GM21447 (cell line): ENCODE measurements at regions not wholly inside any gene's neighbourhood (a gene's known extent, or its start where the extent isn't known, plus 50 kb on each side); places are given as distances from the start of the nearest gene placed in this dataset.
A peak's percentile ranks its signal among the peaks of the same experiment; 100 is the strongest.
"Not testable (repeated sequence)": the region's sequence is repeated elsewhere in the genome, so short reads cannot be mapped to it uniquely, and the experiment has no call there.

ENCODE experiments used
- ATAC-seq: cut with Tn5 transposase; IDR thresholded peaks from one replicate; pipeline ENCODE4 v1.9.1; 2021; ENCODE audit not compliant: unreplicated experiment

DNA sequence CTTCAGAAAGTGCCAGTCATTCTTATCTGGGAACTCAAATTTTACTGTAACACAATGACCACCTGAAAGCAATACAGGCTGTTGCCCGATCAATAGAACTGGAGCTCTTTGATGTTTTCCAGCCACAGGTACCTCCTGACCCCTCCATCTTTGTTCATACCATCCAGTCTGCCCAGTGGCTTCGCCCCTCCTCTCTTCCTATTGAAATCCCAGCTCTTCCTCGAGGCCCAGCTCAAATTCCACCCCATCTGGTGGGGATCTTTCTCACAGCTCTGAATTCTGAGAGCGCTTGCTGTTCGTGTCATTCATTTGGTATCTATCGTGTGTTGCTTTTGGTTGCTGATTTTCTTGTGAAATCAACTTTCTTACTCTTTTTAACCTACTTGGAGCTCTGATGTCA, 87.9 kb upstream of the CNKSR3 start:
- no peak for ATAC-seq

DNA sequence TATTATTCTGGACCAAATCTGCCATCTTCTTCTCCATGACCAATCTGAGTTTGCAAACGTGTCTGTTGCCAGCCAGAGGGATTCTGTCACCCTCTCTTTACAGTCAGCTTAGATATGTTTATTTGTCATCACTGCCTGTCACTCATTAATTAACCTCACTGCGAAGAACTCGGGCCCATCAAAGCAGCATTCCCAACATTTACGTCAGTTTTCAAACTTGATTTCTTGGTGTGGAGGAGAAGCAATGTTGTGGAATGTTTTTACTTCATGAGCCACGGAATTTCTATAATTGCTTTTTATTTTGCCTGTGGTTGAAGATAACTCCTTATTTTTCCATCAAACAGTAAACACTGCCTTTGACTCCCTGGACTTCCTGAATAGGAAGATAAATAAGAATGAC, 91.8 kb upstream of the CNKSR3 start:
- ATAC-seq = no peak

DNA sequence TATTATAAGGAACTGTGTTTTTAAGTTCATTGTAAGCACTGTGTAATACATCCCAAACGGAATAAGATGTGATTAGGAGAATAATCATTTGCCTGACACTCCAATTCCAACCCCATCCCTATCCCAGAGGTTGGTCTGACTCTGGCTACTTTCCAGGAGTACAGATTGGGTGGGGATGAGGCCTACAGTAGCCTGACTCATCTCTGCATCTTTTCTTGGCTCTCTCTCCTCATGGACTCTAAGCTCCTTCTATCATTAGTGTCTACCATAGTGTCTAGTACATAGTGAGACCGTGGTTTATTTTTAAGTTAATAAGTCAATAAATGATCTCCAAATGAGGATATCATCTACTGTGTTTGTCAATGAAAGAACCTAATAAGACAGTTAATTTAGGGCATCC, 92.2 kb upstream of the CNKSR3 start:
- ATAC-seq = no peak

DNA sequence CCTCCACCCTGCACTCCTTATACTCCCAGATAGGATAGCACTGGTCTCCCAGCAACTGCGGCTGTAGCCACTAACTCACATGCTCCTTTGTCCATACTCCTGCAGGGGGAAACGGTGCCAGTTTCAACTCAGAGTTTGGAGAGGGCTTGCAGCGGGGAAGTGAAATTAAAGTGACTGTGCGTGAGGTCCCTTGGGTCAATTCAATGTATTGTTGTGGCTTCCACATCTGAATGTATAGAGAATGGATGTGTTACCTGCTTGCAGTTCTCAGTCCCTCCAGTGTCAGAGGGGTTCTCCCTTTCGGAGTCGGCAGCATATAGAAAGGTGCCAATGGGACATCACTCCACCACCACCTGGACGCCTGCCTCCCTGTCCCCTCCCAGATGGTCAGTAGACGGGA, 93.6 kb upstream of the CNKSR3 start:
- peak; percentile 26 for ATAC-seq

DNA sequence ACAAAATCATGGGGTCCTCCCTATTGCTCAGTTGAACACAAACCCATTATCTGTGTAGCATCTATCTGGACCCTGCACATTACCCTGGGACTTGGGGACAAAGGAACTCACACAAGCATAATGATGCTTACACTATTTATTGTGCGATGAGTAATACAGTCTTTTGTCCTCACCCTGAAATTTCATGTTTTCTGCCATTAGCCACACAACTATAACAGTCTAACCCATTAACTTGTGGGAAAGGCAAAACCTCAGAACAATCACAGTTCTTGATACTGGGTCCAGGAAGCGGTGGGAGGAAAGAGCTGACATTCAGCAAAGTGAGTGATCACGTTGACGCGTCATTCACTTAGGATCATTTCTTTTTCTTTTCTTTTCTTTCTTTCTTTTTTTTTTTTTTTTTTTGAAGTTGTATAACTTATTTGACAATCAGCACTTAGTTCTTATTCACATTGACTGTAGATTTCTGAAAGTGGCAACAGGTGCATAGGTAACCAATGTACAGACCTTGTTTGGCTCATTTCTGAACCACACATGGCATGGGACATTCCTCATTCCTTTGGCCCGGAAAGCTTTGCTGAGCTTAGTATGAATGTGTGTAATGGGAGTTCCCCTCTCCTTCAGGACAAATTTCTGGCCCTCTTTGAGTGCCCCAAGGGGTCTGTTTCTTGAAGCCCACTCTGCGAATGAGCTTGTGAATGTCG, 94.8 kb upstream of the CNKSR3 start:
- peak; percentile 55 for ATAC-seq

DNA sequence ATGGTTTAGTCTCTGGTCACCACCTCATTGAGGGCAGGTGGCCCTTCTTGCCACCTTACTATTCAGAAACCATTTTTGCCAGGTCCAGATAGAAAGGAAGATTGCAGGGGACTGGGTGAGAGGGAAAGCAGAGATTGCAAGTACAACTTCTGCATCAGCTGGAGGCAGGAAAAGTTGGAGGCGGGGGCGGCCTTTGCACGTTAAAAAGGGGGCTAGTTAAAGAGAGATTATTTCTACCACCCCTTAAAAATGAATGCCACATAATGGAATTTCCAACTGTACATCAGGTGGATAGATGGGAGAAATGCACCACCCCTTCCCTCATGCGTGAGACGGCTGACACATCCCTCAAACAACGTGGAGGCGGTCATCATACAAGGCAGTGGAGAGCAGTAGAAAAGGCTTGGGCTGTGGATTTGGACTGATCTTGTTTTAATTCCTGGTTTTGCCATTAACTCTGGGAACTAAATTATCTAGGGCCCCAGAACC, 95.4 kb upstream of the CNKSR3 start:
- no peak for ATAC-seq

DNA sequence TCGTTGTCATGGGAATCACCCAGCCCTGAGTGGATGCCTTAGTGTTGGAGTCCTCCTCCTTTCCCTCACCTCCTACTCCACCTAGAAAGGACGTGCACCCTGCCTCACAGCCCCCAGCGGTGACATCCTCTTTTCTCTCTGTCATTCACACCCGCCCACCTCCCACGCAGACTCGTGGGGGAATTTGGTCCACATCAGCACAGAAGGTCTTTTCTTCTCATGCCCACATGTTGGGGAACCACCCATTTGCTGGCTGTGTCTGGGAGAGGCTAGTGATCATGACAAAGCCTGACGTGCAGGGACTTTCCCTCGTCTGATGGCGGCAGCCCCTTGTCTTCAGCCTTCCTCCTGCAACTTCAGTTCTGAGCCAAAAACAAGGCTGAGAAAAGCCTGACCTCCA, 96.0 kb upstream of the CNKSR3 start:
- ATAC-seq = peak; percentile 67

DNA sequence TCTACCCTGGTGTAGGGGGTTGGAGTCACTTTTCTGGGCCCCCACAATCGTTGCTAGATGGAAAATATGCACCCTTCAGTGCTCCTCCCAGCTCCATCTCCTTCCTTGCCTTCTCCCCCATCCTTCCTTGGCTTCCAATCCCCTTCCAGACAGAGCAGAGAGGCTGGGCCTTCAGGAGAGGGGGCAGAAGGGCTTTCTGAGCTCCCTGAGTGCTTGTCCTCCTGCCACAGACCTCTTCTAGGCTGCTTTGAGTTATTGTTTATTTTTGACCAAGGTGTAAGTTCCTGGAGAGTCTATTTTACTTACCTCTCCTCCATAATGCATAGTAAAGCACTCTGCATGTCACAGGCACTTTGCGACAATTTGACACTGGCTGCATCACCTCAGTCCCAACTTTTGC, 96.4 kb upstream of the CNKSR3 start:
- ATAC-seq = no peak

DNA sequence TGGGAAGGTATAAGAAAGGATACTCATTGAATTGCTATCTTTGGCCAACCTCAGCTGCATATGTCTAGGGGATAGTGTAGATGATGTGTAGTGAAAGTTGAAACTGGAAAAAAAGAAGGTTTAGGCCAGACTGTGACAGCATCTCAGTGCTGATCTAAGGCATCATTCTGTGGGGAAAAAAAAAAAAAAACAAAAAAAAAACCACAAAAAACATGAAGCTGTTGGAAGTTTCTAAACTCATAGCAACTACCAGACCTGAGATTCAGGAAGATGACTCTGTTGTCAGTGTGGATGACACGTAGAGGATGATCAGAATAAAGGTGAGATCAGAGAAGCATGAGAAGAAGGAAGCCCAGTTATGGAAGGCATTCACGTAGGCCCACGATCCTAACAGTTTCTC, 100.8 kb upstream of the CNKSR3 start:
- ATAC-seq = no peak

DNA sequence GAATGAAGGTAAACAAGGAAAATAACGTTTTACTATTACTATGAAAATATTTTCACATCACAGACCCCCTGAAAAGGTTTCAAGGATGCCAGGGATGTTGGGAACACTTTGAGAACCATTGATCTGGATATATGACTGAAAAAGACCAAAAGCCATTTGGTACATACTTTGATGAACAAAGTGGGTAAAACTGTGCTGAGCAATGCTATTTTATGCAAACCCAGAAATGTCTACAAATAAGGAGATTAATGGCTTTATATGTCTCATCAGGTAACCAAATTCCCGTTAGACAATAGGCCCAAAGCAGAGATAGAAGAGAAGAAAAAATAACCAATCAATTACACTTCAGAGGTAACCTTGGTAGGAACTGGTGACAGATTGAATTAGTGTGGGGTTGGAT, 101.4 kb upstream of the CNKSR3 start:
- ATAC-seq = no peak

DNA sequence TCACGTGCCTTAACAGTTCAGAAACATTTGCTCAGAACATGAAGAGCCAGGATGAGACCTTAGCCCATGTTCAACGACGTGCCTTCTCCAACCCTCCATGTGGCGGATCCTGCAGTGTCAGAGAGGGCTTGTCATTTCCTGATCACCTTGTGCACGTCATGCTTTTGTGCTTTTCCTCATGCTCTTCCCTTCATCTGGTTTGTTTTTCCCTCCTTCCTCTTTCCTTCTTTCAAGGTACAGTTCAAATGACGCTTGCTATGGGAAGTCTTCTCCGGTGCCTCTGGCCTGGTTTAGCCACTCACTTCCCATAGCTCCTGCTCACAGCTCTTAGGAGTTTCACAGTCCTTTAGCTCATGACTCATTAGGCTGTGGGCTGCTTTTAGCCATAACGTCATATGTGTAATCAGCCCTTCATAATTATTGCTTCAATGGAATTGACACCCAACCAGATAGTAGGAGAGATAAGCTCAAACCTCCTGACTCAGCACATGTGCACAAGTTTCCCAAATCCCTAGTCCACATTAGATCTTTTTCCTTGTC, 102.7 kb upstream of the CNKSR3 start:
- ATAC-seq = no peak

DNA sequence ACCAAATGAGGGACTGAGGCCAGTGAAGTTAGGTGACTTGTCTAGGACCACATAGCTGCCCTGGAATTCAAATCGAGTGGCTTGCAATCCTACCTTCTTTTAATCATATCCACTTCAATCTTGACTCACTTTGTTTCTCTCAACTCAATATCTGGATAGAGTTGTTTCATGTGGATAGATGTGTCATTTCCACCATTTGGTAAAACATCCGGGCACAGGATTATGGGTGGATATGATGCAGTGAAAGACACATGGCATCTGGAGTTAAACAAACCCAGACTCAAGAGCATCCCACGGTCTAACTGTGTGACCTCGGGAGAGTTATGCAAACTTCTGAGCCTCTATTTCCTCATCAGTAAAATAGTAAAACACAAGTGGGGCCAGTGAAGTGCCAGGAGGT, 103.6 kb upstream of the CNKSR3 start:
- no peak for ATAC-seq

DNA sequence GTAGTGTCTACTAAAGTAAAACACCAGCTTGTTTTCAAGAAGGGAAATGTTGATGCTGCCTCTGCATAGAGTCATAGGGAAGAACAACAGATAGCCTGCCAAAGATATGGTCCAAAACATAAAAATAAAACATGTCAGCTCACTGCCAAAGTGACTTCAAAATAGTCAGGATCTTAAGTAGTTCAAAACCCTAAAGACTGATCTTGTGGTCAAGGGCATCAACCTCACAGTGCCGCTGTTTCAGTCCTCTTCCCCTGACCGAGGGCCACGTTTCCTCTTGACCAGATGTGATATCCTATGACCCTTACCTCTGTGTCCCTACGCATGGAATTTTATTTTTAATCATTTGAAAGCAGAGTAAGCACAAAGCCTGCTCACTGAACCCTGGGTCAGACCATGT, 104.2 kb upstream of the CNKSR3 start:
- no peak for ATAC-seq

DNA sequence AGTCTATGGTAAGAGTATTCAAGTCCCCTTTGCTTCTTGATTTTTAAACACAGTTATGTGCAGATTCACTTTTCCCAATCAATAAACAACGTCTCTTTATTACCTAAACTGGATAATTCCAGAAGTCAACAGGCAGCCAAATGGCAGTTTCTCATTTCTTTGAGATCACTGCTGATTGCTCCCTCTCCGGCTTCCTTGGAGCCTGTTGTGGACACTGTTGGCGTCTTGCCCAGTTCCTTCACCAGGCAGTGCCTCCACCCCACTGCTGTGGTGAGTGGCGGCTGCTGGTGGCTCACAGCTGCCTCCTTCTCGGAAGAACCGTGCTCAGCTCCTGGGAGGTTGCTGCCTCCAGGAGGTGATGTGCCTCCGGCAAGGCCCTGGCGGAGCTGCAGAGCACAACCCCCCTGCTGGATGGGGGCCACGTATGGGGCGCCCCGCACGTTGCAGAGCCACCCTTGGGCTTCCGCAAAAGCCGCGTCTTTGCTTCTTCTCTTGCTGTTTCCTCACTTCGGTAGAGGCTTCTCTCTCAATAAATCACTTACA, 105.1 kb upstream of the CNKSR3 start:
- no peak for ATAC-seq

DNA sequence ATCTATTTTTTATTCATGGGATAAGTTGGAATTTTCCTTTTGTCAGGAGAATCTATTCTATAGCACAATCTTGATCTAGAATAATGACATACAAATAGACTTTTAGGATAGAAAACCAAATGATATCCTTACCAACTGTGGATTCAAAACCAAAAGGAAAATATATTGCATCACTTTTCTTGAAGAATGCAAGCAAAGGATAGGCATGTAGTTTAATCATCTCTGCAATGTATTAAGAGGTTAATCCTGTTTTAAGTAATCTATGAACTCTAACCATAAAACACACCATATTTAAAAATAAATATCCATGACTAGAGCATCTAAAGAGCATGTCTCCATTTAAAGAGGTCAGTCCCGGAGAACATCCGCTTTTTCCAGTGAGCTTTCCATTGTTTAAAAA, 106.7 kb upstream of the CNKSR3 start:
- no peak for ATAC-seq

DNA sequence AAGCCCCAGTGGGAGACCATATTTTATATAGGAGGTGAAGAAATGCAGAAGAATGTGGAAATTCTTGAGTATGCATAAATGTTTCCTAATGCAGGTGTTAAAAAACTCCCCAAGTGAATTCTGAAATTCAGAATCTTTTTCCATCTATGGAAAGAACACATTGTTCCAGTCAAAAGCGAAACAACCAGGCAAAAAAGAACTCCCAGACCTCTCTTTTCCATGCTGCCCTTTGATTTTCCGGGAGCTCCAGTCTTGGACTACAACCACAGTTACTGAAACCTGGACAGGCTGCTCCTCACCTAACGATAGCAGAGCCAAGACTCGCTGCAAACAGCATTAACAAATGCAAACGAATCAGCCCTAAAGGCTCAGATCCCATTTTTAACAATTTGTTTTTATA, 108.7 kb upstream of the CNKSR3 start:
- ATAC-seq = no peak

DNA sequence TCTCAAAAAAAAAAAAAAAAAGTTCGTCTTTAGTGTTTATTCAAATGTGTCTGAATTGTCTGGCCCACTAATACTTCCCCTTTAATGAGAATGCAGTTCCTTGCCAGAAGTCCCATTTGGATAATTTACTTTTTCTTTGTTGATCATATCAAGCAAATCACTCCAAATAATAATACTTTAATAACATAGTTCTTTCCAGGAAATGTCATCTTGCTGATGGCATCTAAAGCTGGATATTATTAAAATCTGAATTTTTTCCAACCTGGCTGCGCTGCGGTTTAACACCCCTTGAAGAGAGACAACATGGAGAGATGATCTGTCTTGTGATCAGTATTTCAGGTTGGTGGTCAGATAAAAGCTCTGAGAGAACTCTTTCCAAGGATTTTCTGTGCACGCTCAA, 111.2 kb upstream of the CNKSR3 start:
- no peak for ATAC-seq

DNA sequence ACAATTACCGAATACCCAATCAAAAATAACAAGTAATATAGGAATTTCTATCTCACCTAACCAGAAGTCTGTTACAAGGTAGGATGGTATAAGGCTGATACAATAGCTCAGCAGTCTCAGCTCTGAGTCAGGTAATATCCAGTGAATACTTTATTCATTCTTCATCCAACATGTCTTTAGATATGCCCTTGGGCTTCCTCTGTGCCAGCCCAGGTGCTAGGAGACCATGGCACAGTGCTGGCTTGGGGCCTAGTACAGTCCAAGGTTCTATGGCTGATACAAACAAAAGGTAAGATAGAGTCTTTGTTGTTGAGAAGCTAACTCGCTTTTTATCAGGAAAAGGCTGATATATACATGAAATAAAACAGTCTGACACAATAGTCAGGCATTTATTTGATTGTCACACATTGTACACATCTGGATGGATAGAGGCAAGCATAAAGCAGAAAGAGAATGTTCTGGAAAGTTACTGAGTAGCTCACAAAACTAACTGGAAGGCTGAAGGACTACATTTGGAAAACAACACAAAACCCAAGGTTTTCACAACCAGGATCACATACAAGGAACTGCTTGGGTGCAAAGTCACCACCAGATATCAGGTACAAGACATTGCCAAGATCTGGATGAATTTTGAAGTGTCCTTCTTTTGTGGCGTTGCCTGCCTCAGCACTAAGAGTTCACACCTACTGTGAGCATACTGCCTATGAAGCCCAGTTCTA, 110.4 kb upstream of the SCAF8 start:
- ATAC-seq = no peak

DNA sequence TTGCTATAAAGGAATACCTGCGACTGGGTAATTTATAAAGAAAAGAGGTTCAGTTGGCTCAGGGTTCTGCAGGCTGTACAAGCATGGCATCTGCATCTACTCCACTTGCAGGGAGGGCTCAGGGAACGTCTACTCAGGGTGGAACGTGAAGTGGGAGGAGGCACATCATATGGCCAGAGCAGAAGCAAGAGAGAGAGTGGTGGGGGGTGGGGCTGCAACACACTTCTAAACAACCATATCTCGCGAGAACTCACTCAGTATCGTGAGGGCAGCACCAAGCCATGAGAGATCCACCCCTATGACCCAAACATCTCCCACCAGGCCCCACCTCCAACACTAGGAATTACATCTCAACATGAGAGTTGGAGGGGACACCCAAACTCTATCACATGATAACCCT, 109.8 kb upstream of the SCAF8 start:
- ATAC-seq = no peak

DNA sequence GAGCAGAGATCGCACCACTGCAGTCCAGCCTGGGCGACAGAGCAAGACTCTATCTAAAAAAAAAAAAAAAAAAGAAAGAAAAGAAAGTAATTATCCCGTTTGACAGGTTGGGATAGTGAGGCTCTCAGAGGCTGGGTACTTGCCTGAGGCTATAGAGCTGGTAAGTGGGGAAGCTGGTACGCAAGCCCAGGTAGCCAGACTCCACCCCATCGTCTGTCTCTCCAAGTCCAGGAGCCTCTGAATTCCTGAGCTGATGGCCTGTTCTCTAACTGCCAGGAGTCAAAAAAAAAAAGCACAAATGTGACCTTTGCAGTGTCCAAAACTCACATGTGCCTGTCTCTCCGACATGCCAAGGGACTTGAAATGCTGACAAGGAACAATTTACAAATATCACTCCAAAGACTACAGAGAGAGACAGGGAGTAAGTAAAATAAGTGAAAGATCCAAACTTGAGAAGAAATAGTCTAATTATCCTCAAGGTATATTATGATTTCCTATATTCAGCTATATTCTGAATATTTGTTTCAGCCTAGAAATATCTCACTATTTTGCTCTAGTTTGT, 109.1 kb upstream of the SCAF8 start:
- ATAC-seq = no peak

DNA sequence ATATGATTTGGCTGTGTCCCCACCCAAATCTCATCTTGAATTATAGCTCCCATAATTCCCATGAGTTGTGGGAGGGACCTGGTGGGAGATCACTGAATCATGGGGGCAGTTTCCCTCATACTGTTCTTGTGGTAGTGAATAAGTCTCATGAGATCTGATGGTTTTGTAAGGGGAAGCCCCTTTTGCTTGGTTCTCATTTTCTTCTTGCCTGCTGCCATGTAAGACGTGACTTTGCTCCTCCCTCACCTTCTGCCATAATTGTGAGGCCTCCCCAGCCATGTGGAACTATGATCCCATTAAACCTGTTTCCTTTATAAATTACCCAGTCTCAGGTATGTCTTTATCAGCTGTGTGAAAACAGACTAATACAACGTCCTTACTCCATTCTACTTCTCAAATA, 108.5 kb upstream of the SCAF8 start:
- ATAC-seq = not testable (repeated sequence)

DNA sequence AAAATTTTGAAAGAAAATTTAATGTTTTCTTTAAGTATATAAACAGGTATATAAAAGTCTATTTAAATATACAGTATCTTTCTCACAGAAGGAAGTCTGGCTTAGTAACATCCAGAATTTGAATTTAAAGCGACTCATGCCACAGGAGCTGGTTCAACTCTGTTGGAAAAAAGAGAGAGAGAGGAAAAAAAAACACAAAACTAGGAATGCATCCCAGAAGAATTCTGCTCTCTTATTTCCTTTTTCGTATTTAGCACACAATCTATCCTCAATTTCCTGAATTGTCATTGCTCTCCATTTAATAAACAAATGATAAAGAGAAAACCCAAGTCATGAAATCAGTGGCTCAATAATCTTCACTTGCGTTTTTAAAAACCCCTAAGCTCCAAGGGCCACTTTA, 107.5 kb upstream of the SCAF8 start:
- no peak for ATAC-seq
